DMS153 treated with DMSO at 0.1 percent for 48 hours (cell line): ENCODE measurements at regions not wholly inside any gene's neighbourhood (a gene's known extent, or its start where the extent isn't known, plus 50 kb on each side); places are given as distances from the start of the nearest gene placed in this dataset.

Source experiments
- DNase-seq: peaks from one replicate; lab custom pipeline; 2025; ENCODE audit not compliant: unreplicated experiment; lab: John Stamatoyannopoulos, UW

DNA sequence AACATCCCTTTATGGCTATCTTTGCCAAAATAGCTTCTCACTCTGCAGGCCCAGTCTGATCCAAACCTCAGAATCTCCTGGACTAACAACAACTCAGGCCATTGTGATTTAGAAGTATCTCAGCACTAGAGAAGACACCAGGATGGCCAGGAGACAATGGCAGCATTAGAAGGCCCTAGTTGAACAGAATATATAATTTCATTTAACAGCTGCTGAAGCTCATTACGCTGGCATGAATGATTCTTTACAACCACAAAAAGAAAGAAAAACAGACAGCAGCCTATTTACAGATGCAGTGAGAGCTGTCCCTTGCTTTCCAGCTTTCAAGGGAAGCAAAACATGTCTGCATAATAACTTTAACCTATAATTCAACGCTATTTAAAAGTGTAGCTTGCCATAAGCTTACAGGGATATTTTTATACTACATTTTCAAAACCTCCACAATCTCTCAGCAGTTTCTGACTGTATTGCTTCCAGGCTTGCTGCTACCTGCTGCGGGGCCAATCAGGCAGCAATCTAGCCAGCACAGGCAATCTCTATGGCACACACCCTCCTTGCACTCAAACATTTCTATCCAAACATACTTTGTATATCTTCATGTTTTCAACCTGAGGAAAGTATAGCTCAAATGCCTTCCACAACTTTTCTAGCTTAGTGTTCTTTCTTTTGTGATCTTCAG, 107.3 kb downstream of the OGFRL1 start:
- no peak for DNase-seq

GRCh38 chr6:71396410-71396801, 107.8 kb downstream of the OGFRL1 start:
- DNase-seq = no peak

DNA sequence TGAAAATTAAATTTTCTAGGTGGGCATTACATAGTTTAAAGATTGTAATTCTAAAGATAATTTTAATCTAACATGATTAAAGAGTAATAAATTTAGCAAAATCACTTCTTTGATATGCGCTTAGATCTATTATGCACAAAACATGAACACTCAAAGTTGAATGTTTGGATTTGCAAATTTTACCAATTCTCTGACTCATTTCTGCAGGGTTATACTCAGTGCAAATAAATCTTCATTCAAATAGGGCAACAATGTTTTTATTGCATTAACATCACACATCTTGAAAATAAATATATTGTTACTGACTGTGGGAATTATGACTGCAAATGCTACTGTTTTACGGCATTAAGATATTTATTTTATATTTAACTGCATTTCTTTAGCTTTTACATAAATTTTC, 110.7 kb downstream of the OGFRL1 start:
- no peak for DNase-seq

DNA sequence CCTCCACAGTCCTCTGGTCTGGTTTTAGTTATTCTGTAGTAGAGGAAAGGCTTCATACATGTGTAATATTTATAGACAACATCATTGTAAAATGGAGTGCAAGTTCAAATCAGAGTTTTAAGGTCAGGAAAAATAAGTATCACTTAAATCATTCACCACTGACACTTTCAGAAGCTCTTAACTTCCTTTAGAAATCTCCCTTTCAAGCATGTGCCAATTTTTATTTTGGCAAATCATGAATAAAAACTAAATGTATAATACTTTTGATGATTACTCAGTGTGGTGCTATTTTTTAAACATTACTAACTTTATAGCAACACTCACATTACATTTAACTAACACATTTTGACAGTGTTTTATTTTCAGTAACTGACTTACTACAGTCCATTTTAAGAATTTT, 112.2 kb downstream of the OGFRL1 start:
- DNase-seq = no peak

DNA sequence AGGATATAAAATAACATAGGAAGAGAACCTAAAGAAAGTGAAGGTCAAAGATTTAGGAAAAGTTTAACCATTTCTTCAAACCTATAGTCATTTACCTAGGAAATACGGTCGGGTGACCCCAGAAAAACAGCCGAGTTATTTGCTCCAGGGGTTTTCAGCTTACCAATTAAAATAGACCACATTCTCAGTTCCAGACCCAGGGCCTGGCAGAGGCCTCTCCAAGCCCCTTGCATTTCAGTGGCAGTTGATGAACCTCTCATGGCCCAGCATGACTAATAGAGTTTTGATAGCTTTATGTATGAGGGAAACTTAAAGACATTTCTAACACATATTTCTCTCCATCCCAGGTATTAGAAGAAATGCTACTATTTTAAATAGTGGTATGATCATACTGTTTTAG, 113.5 kb downstream of the OGFRL1 start:
- no peak for DNase-seq

DNA sequence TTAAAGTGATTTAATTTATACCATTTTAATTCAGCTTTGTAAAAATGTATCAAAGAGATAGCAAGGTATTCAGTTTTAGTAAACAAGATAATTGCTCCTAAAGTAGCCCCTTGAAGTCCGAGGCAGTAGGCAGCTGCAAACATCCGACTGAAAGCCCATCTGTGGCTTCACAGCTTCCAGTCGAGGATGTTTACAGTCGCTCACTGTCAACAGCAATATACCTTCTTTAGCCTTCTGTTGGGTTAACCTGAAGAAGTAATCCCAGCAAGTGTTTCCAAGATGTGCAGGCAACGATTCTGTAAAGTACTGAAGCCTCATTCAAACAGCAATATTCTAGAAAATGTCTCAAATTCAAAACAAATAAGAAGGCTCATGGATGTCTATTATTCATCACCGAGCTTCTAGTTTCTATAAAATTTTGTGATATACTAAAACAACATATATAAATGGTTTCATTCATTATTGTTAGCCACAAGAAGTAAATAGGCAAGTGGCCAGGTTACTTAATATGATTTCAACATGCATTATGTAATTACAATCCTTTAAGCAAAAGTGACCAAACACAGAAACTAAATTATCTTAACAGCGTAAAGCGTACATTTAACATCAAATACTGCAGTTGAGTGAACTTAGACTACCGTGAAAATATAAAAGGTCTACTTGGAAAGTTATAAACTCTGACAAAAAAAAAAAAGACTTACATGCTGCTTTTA, 115.0 kb downstream of the OGFRL1 start:
- DNase-seq = no peak

- no peak for DNase-seq
Measured at GRCh38 chr6:71404145-71404966, 115.7 kb downstream of the OGFRL1 start.

DNA sequence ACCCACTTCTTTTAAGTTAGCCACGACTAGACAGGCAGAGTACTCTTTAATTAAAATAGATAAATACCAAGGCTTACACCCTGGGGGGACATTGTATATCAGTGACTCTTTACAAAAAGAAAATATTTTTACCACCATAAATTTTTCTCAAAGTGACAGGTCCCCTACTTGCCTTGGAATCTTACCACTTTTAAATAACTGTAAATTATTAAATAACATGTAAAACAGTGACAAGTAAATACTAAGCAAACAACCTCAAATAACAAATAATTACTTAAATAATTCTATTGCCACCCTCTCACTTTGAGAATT, 116.3 kb downstream of the OGFRL1 start:
- DNase-seq = no peak

DNA sequence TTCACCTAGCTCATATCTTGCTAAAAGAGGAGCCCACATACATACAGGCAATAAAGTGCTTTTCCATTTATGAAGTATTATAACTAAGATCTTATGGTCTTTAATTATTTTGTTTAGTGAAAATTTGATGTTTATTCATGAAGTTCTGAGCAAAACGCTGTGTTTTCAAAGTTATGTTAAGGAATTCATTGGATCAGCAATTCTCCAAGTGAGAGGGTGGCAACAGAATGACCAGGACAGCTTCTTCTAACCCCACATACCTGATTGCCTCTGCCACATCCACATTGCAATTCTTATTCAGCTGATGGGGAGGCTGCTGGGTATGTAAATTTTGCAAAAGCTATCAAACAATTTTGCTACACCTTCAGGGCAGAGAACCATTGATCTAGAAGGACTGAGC, 116.8 kb downstream of the OGFRL1 start:
- DNase-seq = no peak

GRCh38 chr6:71406865-71407860, 118.6 kb downstream of the OGFRL1 start:
- DNase-seq = no peak

DNA sequence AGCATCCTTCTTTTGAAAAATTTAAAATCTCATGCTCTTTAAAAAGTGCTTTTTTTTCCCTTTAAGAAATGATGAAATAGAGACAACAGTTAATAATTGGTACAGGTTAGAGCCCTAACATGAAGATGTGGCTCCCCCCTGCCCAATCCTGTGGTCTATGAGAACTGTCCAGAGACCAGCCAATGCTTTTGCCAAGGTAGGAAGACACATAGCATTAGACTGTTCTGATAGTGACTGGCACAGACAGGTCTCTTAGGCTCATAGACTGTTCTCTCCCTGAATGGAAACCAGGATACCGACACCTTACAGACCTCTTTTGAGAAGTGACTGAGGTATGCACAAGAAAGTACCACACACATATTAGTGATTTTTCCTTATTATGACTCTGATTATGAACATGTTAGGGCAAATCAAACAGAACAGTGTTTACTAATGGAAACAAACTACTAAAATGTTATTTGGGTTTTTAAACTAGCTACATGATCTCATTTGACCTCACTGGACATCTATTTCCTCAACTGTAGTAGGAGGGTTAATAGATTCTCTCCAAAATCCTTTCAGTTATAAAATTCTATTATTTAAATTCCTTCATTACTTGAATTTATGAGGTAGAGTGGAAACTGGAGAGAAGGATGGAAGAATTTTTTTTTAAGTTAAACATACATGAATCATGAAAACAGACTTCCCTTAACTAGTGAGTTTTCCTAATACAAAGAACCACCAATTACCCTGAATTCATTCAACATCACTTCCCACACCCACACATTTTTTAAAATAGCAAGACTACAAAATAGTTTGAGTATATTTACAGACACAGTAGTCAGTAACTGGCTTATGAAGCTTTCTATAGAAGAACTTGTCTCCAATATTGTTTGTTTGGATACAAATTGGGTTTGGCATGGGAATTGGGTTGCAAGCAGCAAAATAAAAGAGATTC, 120.4 kb downstream of the OGFRL1 start:
- no peak for DNase-seq

GRCh38 chr6:71410164-71410566, 121.6 kb downstream of the OGFRL1 start:
- no peak for DNase-seq

GRCh38 chr6:71410681-71411080, 122.1 kb downstream of the OGFRL1 start:
- DNase-seq = no peak

GRCh38 chr6:71411882-71412281, 123.3 kb downstream of the OGFRL1 start:
- DNase-seq = no peak

DNA sequence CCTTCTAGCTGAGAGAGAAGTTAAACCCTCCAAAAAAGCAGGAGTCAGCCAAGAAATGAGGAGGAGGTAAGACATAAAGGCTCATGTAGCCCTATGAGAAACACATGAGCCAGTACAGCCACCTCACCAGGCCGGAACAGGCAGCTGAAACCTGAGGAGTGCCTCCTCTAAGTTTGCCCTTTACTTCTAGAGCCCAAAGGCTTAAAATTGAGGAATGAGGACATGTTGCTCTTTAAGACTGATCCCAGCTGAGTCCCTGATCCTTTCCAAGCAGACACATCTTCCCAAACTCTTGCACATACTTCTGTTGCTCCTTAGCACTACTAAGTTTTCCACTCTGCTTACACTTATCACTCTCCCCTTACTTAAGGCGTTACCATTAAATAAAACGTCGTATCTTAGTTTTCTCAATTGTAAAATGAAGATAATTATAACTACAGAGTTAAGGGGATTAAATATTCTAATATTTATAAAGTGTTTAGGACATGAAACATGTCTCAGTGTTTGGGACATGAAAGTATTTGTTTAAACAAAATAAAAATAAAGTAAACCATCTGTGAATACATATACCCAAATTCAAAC, 124.0 kb downstream of the OGFRL1 start:
- DNase-seq = no peak

DNA sequence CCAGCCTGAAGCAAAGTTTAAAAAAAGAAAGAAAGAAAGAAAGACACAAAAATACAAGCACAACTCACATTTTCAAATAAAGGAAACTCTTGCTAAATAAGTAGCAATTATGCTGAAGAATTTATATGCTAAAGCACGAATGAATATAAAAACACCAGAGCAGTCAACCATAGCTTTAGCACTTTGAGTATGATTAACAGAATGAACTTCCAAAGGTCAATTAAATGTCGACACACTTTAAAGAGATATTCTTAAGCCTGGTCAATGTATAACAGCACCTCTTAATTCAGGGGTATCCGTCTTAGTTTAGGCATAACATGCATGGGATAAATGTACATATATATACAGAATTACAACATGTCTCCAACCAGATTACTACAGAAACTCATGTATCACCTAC, 125.9 kb downstream of the OGFRL1 start:
- no peak for DNase-seq

DNA sequence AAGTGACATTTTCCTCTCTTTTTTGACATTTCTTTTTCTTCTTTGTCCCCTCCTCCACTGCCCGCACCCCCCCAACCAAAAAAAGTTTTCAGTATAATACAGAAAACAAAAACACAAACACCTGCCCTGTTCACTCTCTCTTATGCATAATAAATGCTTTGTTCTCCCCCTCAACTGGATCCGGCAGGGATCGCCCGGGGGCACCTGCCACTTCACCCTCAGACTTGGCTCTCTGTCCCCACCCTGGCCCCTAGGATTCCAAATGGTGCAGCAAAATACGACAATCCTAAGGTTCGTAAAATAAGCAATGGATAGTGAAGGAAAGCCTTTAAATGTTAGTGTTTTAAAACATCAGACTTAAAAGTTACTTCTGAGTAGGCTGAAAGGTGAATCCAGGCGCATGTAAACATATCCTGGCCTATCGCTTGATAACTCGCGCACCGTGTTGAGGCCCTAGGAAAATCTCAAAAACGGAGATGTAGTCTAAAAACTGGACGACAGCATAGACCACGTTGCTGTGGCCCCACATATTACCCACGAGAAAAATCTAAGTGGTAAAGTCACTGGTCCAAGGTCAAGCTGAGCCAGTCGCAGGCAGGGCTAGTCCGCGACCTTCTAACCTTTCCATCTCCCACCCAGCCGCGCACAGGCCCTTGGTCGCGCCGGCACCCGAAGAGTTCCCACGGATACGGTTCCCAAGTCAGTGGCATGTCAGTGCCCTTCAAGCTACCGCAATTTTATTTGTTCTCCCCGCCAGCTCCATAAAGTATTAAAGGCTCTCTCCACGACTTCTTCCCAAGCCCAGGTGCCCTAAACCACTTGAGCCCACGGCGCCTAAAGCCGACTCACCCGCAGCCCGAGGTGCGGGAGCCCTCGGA, 130.8 kb downstream of the OGFRL1 start:
- DNase-seq = no peak

DNA sequence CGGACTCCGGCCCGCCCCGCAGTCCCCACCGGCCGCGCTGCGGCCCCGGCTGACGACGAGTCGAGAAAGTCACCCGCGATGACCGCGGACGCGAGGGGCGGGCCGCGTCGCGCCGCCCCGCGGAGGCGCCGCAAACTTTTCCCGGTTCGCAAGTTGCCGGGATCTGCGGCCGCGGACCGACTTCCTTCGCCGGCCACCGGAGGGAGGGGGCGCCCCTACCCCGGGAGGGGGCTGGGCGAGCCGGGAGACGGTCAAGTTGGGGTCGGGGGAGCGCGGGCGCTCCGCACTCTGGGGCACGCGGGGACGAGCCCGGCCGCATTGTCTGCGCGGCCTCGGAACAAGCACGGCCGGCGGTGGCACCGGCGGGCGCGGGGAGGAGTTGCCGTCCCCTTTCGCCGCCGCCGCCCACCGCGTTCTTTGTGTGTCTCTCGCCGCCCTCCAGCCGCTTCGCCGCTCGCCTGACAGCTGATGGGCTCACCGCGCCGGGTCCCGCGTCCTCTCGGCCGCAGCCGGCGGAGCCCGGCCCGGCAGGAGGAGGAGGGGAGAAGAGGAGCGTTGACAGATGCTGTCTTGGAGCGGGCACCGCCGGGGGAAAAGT, 131.6 kb downstream of the OGFRL1 start:
- no peak for DNase-seq
